K562 (cell line): ENCODE measurements at regions not wholly inside any gene's neighbourhood (a gene's known extent, or its start where the extent isn't known, plus 50 kb on each side); places are given as distances from the start of the nearest gene placed in this dataset.

ENCODE experiments used
- ATAC-seq: fragments of 200-7000 bp; cut with Tn5 transposase; 3 replicates; pipeline ENCODE4 v1.9.1; 2020; ENCODE audit warnings: moderate library complexity
- BruUV-seq: library from RNA; stranded (reverse); fragments of 400-500 nt; replicated peaks from 2 replicates; lab custom pipeline; 2021; lab: Mats Ljungman, UMichigan
- CTCF ChIA-PET: fragments of 300-600 bp; formaldehyde crosslinking; extraction: SDS; loops from one replicate; lab custom pipeline; 2021; ENCODE audit warnings: low intra/inter-chr PET ratio; lab: Yijun Ruan, JAX
- POLR2A ChIA-PET: fragments of 300-600, 350-650 bp; sonication (Branson Sonifier 250); formaldehyde crosslinking; extraction: SDS; loops from one replicate; lab custom pipeline; 2021; ENCODE audit warnings: antibody characterized with exemption, inconsistent platforms; lab: Yijun Ruan, JAX
- DNase-seq, 4 experiments: peaks; one replicate each; pipeline versions ENCODE4 v3.0.0 to v3.0.0-alpha.2; 2011 to 2018; ENCODE audit warnings: low spot score in 3 of 4, mixed read lengths in 3 of 4; ENCODE audit errors: extremely low read depth in 1 of 4
- FAIRE-seq: peaks from 2 replicates; lab custom pipeline; 2011; peaks lifted over from hg19 to GRCh38; lab: Jason Lieb, UNC
- H2AFZ ChIP-seq: 2 replicates; pipeline ENCODE4 v1.6.0; 2011; ENCODE audit warnings: low read depth, low read length, control low read depth, inconsistent platforms
- H3K27ac ChIP-seq: fragments of 200-600 bp; 3 replicates; pipeline ENCODE4 v1.8.0; 2011; ENCODE audit warnings: low read depth, mild to moderate bottlenecking, control low read depth, inconsistent platforms, low read length, moderate library complexity, mixed read lengths; ENCODE audit errors: extremely low read depth
- H3K27me3 ChIP-seq, 2 experiments: fragments of 300-600 bp in 1 of 2; 2 replicates in 1 of 2; 3 replicates in 1 of 2; pipeline versions ENCODE4 v1.6.0 to v1.8.0; 2011; ENCODE audit warnings: inconsistent platforms in 2 of 2, low read length in 2 of 2, mild to moderate bottlenecking in 1 of 2, mixed read lengths in 1 of 2, moderate library complexity in 1 of 2; ENCODE audit not compliant: control insufficient read depth in 2 of 2, insufficient read depth in 2 of 2
- H3K36me3 ChIP-seq: fragments of 300-600 bp; 3 replicates; pipeline ENCODE4 v1.8.0; 2011; ENCODE audit warnings: mild to moderate bottlenecking, low read length, inconsistent platforms; ENCODE audit not compliant: control insufficient read depth, insufficient read depth
- H3K4me1 ChIP-seq, 2 experiments: fragments of 200-600 bp in 1 of 2; replicated peaks in 1 of 2; 2 replicates in 1 of 2; 3 replicates in 1 of 2; pipeline versions ENCODE4 v1.5.1 to v1.8.0; 2011; ENCODE audit warnings: inconsistent platforms in 2 of 2, low read length in 2 of 2, mild to moderate bottlenecking in 1 of 2, mixed read lengths in 1 of 2, moderate library complexity in 1 of 2; ENCODE audit not compliant: control insufficient read depth in 2 of 2, insufficient read depth in 2 of 2
- H3K4me2 ChIP-seq: 2 replicates; pipeline ENCODE4 v1.6.1; 2011; ENCODE audit warnings: low read length, control low read depth, inconsistent platforms, mixed read lengths; ENCODE audit not compliant: insufficient read depth
- H3K4me3 ChIP-seq: fragments of 200-600 bp; sonication (generic), shearing (Covaris generic); 2 replicates; pipeline ENCODE4 v1.5.1; 2016; ENCODE audit warnings: control low read depth, inconsistent platforms
- H3K79me2 ChIP-seq: fragments of 200-600 bp; 3 replicates; pipeline ENCODE4 v1.8.0; 2011; ENCODE audit warnings: low read length, inconsistent platforms; ENCODE audit not compliant: control insufficient read depth, insufficient read depth
- H3K9ac ChIP-seq, 2 experiments: 2 replicates each; pipeline versions ENCODE4 v1.6.0 to v1.6.1; 2011; ENCODE audit warnings: low read depth in 2 of 2, low read length in 2 of 2, control low read depth in 1 of 2, inconsistent platforms in 1 of 2, mild to moderate bottlenecking in 1 of 2, mixed read lengths in 1 of 2; ENCODE audit not compliant: insufficient read depth in 1 of 2
- H3K9me1 ChIP-seq: one replicate; pipeline ENCODE4 v1.6.0; 2011; ENCODE audit warnings: inconsistent platforms, mild to moderate bottlenecking, low read length, moderate library complexity; ENCODE audit not compliant: control insufficient read depth, insufficient read depth
- H3K9me3 ChIP-seq: replicated peaks from 2 replicates; pipeline ENCODE4 v1.5.1; 2011; ENCODE audit warnings: low read depth, low read length, inconsistent platforms; ENCODE audit not compliant: control insufficient read depth, insufficient read depth
- H4K20me1 ChIP-seq: replicated peaks from 2 replicates; pipeline ENCODE4 v1.6.1; 2011; ENCODE audit warnings: low read length, inconsistent platforms, mixed read lengths; ENCODE audit not compliant: control insufficient read depth, insufficient read depth
- COPS2 ChIP-seq: fragments of 450-650 bp; conservative IDR thresholded peaks from 2 replicates; pipeline ENCODE4 v1.6.1; 2016; ENCODE audit warnings: mild to moderate bottlenecking, moderate library complexity
- GATA2 ChIP-seq: sonication (generic); formaldehyde crosslinking; IDR thresholded peaks from 2 replicates; pipeline ENCODE4 v1.4.0; 2020; ENCODE audit warnings: mild to moderate bottlenecking, missing genetic modification reagents
- KDM5B ChIP-seq: fragments of 200-600 bp; sonication (generic); IDR thresholded peaks from 2 replicates; pipeline ENCODE4 v1.6.1; 2012; ENCODE audit warnings: low read depth, mild to moderate bottlenecking, moderate library complexity, low read length, control low read depth, inconsistent platforms; ENCODE audit not compliant: insufficient replicate concordance
- NFIC ChIP-seq: fragments of 450-650 bp; IDR thresholded peaks from 2 replicates; pipeline ENCODE4 v1.6.1; 2017; ENCODE audit warnings: mild to moderate bottlenecking, inconsistent platforms
- PCBP1 ChIP-seq: fragments of 200-400 bp; formaldehyde crosslinking; IDR thresholded peaks from 2 replicates; pipeline ENCODE4 v1.6.1; 2018; ENCODE audit warnings: mild to moderate bottlenecking, low read depth, low read length; ENCODE audit not compliant: poor library complexity, severe bottlenecking
- PHF20 ChIP-seq: fragments of 450-650 bp; IDR thresholded peaks from 2 replicates; pipeline ENCODE4 v1.6.1; 2018; ENCODE audit not compliant: partially characterized antibody
- TEAD1 ChIP-seq, 2 experiments: fragments of 450-650 bp in 1 of 2; sonication (generic) in 1 of 2; formaldehyde crosslinking; IDR thresholded peaks; 2 replicates each; pipeline versions ENCODE4 v1.4.0 to v1.8.0; 2020 to 2022; ENCODE audit warnings: mild to moderate bottlenecking in 2 of 2, missing genetic modification reagents in 1 of 2
- ZBTB40 ChIP-seq, 2 experiments: fragments of 450-650 bp in 1 of 2; sonication (generic) in 1 of 2; formaldehyde crosslinking in 1 of 2; IDR thresholded peaks; 2 replicates each; pipeline versions ENCODE4 v1.7.1 to v1.9.0; 2016 to 2022; ENCODE audit warnings: inconsistent platforms in 1 of 2, mild to moderate bottlenecking in 1 of 2, missing genetic modification reagents in 1 of 2
- ZNF324 ChIP-seq: fragments of 250-450 bp; sonication (Bioruptor Pico); IDR thresholded peaks from 2 replicates; pipeline ENCODE4 v1.4.0; 2020; ENCODE audit warnings: mild to moderate bottlenecking
- ZNF57 ChIP-seq: fragments of 450-650 bp; formaldehyde crosslinking; IDR thresholded peaks from 2 replicates; pipeline ENCODE4 v1.4.0; 2020; ENCODE audit warnings: mild to moderate bottlenecking, moderate library complexity
- ZNF584 ChIP-seq: fragments of 200-800 bp; sonication (Bioruptor generic); IDR thresholded peaks from 2 replicates; pipeline ENCODE4 v1.6.1; 2016; ENCODE audit warnings: low read depth, mild to moderate bottlenecking, missing genetic modification characterization, missing compliant biosample characterization
- ZNF740 ChIP-seq, 3 experiments: fragments of 200-800 bp in 1 of 3; sonication (Bioruptor generic) in 1 of 3; sonication (generic) in 1 of 3; formaldehyde crosslinking in 1 of 3; IDR thresholded peaks; 2 replicates each; pipeline versions ENCODE4 v1.6.1 to v1.8.0; 2016 to 2022; ENCODE audit warnings: mild to moderate bottlenecking in 2 of 3, missing compliant biosample characterization in 2 of 3, missing genetic modification characterization in 2 of 3, missing genetic modification reagents in 1 of 3
- ZNF75A ChIP-seq: fragments of 450-650 bp; formaldehyde crosslinking; IDR thresholded peaks from 2 replicates; pipeline ENCODE4 v1.4.0; 2020; ENCODE audit warnings: mild to moderate bottlenecking
- in situ Hi-C: fragments of 300-500 bp; cut with MboI; formaldehyde crosslinking; loops from 4 replicates; pipeline ENCODE4 v1.15.0; 2018; ENCODE audit warnings: inconsistent platforms, mixed read lengths
- intact Hi-C: fragments of 100-400 bp; cut with micrococcal nuclease; formaldehyde crosslinking; loops from 2 replicates; pipeline ENCODE4 v1.14.2; 2022

- no peaks in the 10 kb centered on the region for H3K9me1 ChIP-seq
- H4K20me1 ChIP-seq: no peaks in the 10 kb centered on the region
- peaks cover 2 to 26% of the 10 kb centered on the region in 2 experiments for H3K27me3 ChIP-seq
- ATAC-seq: no peak
- CTCF ChIA-PET: no interaction called here
- no peak overlapping the region for H3K4me2 ChIP-seq
- H3K9ac ChIP-seq: no peak overlapping the region
- FAIRE-seq: no peak
- TF ChIP-seq ZNF740 (CRISPR knock-in tag; IDR thresholded peaks at IDR 0.05) (no peak), ZNF740 (tag; IDR thresholded peaks at IDR 0.05) (no peak), KDM5B (no peak), ZNF57 (CRISPR knock-in tag) (no peak), ZBTB40 (IDR thresholded peaks at IDR 0.05) (no peak), ZBTB40 (CRISPR knock-in tag; IDR thresholded peaks at IDR 0.05) (no peak), PHF20 (no peak), ZNF584 (CRISPR knock-in tag) (no peak), COPS2 (no peak), TEAD1 (CRISPR knock-in tag; IDR thresholded peaks at IDR 0.05) (no peak), ZNF75A (CRISPR knock-in tag) (no peak), PCBP1 (no peak), NFIC (no peak), ZNF324 (CRISPR knock-in tag) (no peak), GATA2 (no peak)
- no peaks in the 10 kb centered on the region for H3K36me3 ChIP-seq
- POLR2A ChIA-PET: interaction anchor here (2.9 kb wide), 1 partner anchor 8 kb away, joined by 12 read pairs; no protein-coding TSS in a partner anchor
- H3K9me3 ChIP-seq: no peaks in the 10 kb centered on the region
- no peak overlapping the region for H3K27ac ChIP-seq
- intact Hi-C loops (no loop called here), in situ Hi-C loops (no loop called here)
- H3K4me1 ChIP-seq: no peaks in the 10 kb centered on the region
- DNase-seq: no peak
- no peak overlapping the region for H2AFZ ChIP-seq
- BruUV-seq: no TSS peak
- H3K79me2 ChIP-seq: no peaks in the 10 kb centered on the region
- H3K4me3 ChIP-seq: no peak overlapping the region
Measured at GRCh38 chr19:29015569-29015968, 197.4 kb downstream of the UQCRFS1 start.
